GM21619 (cell line): ENCODE measurements at regions not wholly inside any gene's neighbourhood (a gene's known extent, or its start where the extent isn't known, plus 50 kb on each side); places are given as distances from the start of the nearest gene placed in this dataset.

Experiments used
- ATAC-seq: cut with Tn5 transposase; IDR thresholded peaks from one replicate; pipeline ENCODE4 v1.9.1; 2021; ENCODE audit not compliant: unreplicated experiment

GRCh38 chr3:148601766-148602685 lies 95.7 kb upstream of the AGTR1 start:
- ATAC-seq, result no peak

- no peak for ATAC-seq
Observed at GRCh38 chr3:148604270-148605085, 93.2 kb upstream of the AGTR1 start.

GRCh38 chr3:148605521-148605920 lies 92.2 kb upstream of the AGTR1 start:
- ATAC-seq, result no peak

GRCh38 chr3:148606979-148607378 lies 90.7 kb upstream of the AGTR1 start:
- ATAC-seq, result no peak

DNA sequence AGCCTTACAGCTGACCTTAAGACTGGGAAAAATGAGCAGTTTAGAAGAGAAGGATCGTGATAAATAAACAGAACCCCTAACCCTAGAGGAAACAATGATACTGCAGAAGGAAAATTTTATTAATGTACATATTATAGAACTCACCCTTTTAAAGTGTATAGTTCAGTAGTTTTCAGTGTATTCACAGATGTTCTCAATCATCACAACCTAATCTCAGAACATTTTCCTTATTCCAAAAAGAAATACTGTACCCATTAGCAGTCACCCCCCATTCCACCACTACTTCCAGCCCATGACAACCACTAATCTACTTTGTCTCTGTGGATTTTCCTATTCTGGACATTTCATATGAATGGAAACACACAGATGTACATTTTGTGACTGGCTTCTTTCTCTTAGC lies 90.2 kb upstream of the AGTR1 start:
- no peak for ATAC-seq

- ATAC-seq, result no peak
Observed at GRCh38 chr3:148612278-148612677, 85.4 kb upstream of the AGTR1 start.

DNA sequence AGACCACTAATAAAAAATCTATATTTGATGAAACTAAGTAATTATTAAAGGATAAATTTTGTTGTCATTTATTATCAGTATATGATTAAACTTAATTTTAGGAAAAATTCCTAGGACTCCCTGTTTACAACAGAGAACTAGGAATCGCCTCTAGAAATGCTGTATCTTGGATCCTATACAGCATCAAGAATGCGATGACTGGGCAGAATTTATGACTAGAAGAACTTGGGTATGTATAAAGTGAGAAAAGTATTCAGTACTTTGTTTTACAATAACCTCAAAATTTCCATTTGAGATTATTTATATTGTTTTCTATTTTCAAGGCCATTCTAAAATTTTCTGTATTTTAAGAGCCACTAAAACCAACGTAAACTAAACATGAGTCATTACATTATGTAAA lies 82.3 kb upstream of the AGTR1 start:
- ATAC-seq, result no peak

DNA sequence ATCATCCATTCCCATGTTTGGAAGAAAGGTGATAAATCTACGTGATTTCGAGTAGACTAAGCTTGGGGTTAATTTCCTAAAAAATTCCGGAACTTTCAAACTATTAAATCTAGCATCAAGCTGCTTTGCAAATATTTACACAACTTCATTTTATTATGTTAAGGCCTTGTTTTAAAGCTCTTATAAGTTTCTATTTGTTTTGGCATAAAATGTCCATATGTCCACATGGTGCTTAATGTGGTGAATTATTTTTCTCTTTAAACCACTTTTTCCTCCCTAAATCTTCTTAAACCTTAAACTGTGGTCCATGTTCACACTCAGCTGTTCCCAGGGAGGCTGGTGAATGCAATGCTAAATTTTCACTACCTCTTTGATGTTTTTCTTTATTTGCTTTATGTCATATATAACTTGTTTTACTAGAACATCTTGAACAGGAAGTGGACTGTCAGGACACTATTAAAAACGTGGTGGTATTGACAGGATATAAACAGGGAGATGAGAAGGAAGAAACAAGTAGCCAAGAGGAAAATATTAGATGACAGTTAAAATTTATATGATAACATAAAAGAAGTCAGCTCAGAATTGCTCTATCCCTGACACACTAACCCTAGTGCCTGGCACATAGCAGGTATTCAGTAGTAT lies 72.5 kb upstream of the AGTR1 start:
- no peak for ATAC-seq

DNA sequence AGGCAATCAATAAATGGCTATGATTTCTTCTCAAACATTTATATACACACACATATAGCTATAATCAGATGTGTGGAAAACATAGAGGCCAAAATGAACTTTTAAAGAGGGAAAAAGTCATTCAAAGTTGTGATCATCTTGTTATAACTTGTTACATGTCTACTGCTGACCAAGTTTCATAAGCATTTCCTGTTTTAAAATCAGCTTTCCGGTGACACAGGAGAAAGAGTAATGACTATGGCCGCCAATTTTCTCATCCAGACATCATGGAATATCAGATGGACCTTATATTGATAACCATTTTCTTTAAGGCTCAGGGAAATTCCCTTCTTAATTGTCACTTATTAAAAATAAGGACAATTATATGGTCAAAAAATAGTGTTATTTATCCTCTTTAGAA lies 71.7 kb upstream of the AGTR1 start:
- ATAC-seq, result no peak

DNA sequence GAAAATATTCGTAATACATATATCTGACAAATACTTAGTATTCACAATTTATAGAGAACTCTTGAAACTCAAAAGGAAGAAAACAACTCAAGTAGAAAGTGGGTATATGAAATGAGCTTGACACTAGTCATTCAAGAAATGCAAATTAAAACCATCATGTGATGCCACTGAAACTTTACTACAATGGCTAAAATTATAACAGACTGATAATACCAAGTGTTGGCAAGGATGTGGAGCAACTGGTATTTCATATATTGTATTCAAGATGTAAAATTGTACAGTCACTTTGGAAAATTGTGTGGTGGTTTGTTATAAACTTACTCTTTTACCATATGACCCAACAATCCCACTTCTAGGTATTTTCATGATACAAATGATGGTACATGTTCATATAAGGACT lies 68.7 kb upstream of the AGTR1 start:
- ATAC-seq, result no peak

DNA sequence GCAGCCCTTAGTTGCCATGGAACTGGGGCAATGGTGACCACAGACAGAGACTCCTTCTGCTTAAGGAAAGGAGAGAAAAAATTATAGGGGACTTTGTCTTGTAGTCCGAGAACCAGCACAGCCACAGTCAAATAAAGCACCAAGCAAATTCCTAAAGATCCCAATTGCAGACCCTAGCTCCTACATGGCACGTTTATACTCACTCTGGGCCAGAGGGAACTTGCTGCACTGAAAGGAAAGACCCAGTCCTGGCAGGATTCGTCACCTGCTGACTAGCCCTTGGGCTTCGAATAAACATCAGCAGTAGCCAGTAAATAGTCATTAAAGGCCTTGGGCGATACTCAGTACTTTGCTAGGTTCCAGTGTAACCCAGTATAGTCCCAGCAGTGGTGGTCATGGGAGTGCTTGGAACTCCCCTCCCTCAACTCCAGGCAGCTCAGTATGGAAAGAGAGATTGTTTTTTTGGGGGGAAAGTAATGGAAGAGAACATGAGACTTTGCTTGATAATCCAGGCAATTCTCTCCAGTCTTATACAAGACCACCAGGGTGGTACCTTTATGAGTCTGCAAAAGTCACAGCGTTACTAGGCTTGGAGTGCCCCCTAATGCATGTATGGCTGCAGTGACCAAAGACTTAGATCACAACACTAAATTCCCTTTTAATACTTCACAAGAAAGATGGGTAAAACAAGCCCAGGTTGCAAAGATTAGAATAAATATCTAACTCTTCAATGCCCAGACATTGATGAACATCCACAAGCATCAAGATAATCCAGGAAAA lies 66.4 kb upstream of the AGTR1 start:
- no peak for ATAC-seq

GRCh38 chr3:148641722-148642121 lies 56.0 kb upstream of the AGTR1 start:
- no peak for ATAC-seq

DNA sequence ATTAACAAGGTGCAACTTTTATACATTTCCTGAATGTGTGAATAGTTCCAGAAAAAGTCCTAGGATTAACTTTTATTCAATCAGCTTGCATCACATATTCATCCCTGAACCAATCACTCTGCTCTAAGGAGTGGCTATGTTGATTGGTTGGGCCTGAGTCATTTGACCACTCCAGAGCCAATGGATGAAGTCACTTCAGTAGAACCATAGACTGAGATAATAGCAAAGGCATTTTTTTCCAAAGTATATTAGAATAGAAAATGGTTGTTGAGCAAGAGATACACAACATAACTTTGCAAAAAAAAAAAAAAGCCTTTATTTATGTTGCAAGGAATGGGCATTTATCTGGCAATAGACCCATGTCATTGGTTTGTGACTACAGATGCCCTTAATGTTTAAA lies 55.5 kb upstream of the AGTR1 start:
- ATAC-seq, result no peak

GRCh38 chr3:148642616-148643015 lies 55.1 kb upstream of the AGTR1 start:
- no peak for ATAC-seq

- no peak for ATAC-seq
Observed at GRCh38 chr3:148643389-148643840, 54.3 kb upstream of the AGTR1 start.

GRCh38 chr3:148646126-148646665 lies 51.5 kb upstream of the AGTR1 start:
- ATAC-seq, result no peak
